ENCODE measurements at regions not wholly inside any gene's neighbourhood (a gene's known extent, or its start where the extent isn't known, plus 50 kb on each side); places are given as distances from the start of the nearest gene placed in this dataset.

DNA sequence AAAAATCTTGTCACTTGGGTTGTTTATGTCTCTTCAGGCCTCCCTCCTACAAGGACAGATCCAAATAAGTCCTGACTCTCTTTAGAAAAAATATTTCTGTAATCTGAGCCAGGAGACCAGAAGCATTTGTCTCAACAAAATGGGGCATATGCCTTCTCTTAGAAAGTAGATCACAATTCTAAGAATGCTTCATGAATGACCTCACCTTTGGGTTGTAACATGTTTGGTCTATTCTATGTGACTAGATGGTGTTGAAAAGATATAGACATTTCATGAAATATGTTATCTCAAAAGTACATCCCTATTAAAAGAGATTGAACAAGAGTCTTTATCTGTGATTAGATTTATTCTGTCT, 159.0 kb upstream of the SETBP1 start:
- Mint-ChIP-seq H3K4me1 (ENCODE audit: low read depth, unreplicated experiment) (no peaks in the 10 kb centered on the region), H3K4me3 (ENCODE audit: unreplicated experiment) (no peak overlapping the region), H3K27ac (ENCODE audit: unreplicated experiment) (no peak overlapping the region), H3K9me3 (ENCODE audit: unreplicated experiment) (no peaks in the 10 kb centered on the region), H3K36me3 (ENCODE audit: unreplicated experiment) (no peaks in the 10 kb centered on the region), H3K27me3 (ENCODE audit: unreplicated experiment) (no peaks in the 10 kb centered on the region)
- TF ChIP-seq, protein P1, sequence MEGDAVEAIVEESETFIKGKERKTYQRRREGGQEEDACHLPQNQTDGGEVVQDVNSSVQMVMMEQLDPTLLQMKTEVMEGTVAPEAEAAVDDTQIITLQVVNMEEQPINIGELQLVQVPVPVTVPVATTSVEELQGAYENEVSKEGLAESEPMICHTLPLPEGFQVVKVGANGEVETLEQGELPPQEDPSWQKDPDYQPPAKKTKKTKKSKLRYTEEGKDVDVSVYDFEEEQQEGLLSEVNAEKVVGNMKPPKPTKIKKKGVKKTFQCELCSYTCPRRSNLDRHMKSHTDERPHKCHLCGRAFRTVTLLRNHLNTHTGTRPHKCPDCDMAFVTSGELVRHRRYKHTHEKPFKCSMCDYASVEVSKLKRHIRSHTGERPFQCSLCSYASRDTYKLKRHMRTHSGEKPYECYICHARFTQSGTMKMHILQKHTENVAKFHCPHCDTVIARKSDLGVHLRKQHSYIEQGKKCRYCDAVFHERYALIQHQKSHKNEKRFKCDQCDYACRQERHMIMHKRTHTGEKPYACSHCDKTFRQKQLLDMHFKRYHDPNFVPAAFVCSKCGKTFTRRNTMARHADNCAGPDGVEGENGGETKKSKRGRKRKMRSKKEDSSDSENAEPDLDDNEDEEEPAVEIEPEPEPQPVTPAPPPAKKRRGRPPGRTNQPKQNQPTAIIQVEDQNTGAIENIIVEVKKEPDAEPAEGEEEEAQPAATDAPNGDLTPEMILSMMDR (IDR thresholded peaks at IDR 0.05; ENCODE audit: partially characterized antibody, unreplicated experiment) = no peak
- DNase-seq = no peak

DNA sequence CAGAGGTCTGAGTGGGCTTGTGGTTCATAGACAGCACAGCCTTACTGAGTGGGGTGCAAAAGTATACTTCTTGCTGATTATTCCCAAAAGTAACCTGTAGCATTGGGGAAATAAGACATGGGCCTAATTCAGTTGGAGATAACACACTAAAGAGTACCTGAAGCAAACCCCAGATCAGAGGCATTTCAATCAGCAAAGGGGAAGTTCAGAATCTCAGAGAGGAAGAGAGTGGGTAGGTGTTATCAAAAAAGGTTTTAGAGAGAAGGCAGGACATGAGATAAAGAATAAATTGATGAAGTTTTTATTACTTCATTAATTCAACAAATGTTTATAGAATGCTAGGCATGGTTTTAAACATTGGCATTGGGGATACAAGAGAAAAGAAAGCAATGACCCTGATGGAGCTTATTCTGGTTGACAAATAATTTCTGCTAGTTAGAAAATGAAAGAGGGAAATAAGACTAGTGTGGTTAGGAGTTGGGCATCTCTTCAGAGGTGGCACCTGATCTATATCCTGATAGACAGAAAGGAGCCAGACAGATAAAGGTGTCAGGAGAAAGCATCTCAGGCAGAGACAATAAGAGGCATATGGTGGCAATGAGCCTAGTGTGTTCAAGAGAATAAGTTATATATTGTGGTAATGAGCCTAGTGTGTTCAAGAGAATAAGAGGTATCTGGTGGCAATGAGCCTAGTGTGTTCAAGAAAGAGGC, 153.8 kb upstream of the SETBP1 start:
- Mint-ChIP-seq H3K4me3 (ENCODE audit: unreplicated experiment) (no peak overlapping the region), H3K27ac (ENCODE audit: unreplicated experiment) (no peak overlapping the region), H3K9me3 (ENCODE audit: unreplicated experiment) (no peaks in the 10 kb centered on the region), H3K36me3 (ENCODE audit: unreplicated experiment) (no peaks in the 10 kb centered on the region), H3K4me1 (ENCODE audit: low read depth, unreplicated experiment) (no peaks in the 10 kb centered on the region), H3K27me3 (ENCODE audit: unreplicated experiment) (no peaks in the 10 kb centered on the region)
- TF ChIP-seq, protein P1 (IDR thresholded peaks at IDR 0.05; ENCODE audit: partially characterized antibody, unreplicated experiment) = no peak
- no peak for DNase-seq

DNA sequence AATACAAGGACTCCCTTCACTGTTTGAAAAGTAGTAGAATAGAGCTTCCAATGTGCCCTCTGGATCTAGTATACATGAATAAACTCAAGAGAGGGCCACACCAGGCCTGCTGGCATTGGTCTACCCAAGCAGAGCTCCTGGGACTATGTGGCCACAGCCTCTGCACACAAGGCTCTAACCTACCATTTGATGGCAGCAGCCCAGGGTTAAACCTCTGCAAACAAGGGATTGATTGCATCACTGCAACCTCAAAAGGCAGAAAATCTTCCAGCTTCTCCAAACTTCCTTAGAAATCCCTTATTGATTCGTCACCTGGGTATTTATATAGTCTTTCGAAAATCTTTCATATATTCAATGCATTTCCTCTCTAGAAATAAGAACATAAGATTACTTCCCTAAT, 147.6 kb upstream of the SETBP1 start:
- H3K4me3 Mint-ChIP-seq (ENCODE audit: unreplicated experiment) = no peak overlapping the region
- H3K27ac Mint-ChIP-seq (ENCODE audit: unreplicated experiment) = no peak overlapping the region
- no peaks in the 10 kb centered on the region for H3K4me1 Mint-ChIP-seq (ENCODE audit: low read depth, unreplicated experiment)
- no peaks in the 10 kb centered on the region for H3K36me3 Mint-ChIP-seq (ENCODE audit: unreplicated experiment)
- no peak for DNase-seq
- peaks cover 1% of the 10 kb centered on the region for H3K9me3 Mint-ChIP-seq (ENCODE audit: unreplicated experiment)
- TF ChIP-seq, protein P1 (IDR thresholded peaks at IDR 0.05; ENCODE audit: partially characterized antibody, unreplicated experiment) = no peak
- H3K27me3 Mint-ChIP-seq (ENCODE audit: unreplicated experiment) = no peaks in the 10 kb centered on the region

DNA sequence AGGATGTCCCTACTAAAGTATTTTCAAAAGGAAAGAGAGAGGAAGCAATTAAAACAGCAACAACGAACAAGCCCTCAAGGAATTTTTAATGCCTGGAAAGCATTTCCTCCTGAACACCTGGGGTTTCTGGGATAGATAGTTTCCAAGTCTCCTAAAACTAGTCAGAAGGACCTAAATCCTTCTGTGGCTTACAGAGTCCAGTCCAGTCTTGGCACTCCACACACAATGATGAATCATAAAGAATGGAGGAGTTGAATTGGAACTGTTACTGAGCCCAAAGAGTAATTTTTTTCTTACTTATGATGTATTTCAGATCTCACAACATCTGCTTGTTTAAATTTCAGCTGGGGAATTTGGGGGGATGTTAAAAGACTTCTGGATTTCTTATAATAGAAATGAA, 144.6 kb upstream of the SETBP1 start:
- no peak overlapping the region for H3K4me3 Mint-ChIP-seq (ENCODE audit: unreplicated experiment)
- peaks cover 1% of the 10 kb centered on the region for H3K9me3 Mint-ChIP-seq (ENCODE audit: unreplicated experiment)
- no peak for DNase-seq
- no peaks in the 10 kb centered on the region for H3K27me3 Mint-ChIP-seq (ENCODE audit: unreplicated experiment)
- TF ChIP-seq, protein P1 (IDR thresholded peaks at IDR 0.05; ENCODE audit: partially characterized antibody, unreplicated experiment) = no peak
- no peak overlapping the region for H3K27ac Mint-ChIP-seq (ENCODE audit: unreplicated experiment)
- no peaks in the 10 kb centered on the region for H3K4me1 Mint-ChIP-seq (ENCODE audit: low read depth, unreplicated experiment)
- H3K36me3 Mint-ChIP-seq (ENCODE audit: unreplicated experiment) = no peaks in the 10 kb centered on the region

DNA sequence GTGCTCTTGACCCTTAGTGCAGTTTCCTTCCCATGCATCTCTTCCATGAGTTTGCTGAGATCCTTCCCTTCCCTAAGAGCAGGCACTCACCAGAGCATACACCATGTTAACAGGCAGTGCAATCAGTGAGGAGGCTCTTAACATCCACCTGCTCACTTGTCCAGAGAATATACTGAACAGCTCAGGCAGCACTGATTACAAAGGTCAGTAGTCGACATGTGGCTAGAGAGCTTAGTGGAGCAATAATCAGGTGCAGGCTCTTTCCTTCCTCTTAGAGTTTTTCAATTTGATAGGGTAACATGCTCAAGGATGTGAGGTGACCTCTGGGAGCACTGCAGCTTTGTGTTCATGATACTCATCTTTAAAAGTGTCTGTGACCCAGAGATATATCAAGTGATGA, 144.1 kb upstream of the SETBP1 start:
- Mint-ChIP-seq H3K9me3 (ENCODE audit: unreplicated experiment) (peaks cover 1% of the 10 kb centered on the region), H3K27ac (ENCODE audit: unreplicated experiment) (no peak overlapping the region), H3K4me1 (ENCODE audit: low read depth, unreplicated experiment) (no peaks in the 10 kb centered on the region), H3K27me3 (ENCODE audit: unreplicated experiment) (no peaks in the 10 kb centered on the region), H3K36me3 (ENCODE audit: unreplicated experiment) (no peaks in the 10 kb centered on the region), H3K4me3 (ENCODE audit: unreplicated experiment) (no peak overlapping the region)
- DNase-seq = no peak
- TF ChIP-seq, protein P1 (IDR thresholded peaks at IDR 0.05; ENCODE audit: partially characterized antibody, unreplicated experiment) = no peak

Data from glutamatergic neuron (in vitro differentiated cells).